ENCODE measurements at regions not wholly inside any gene's neighbourhood (a gene's known extent, or its start where the extent isn't known, plus 50 kb on each side); places are given as distances from the start of the nearest gene placed in this dataset.

GRCh38 chr11:128061281-128061871 lies 526.0 kb downstream of the ETS1 start:
- Histone ChIP-seq H3K27me3 (ENCODE audit: insufficient read depth, insufficient read length) (no peaks in the 10 kb centered on the region), H3K4me3 (ENCODE audit: insufficient read length, low read depth) (no peak overlapping the region), H3K36me3 (ENCODE audit: insufficient read depth, insufficient read length, low read length) (no peaks in the 10 kb centered on the region), H3K9ac (ENCODE audit: insufficient read length, low read depth) (no peak overlapping the region), H3K4me1 (ENCODE audit: insufficient read depth, insufficient read length) (no peaks in the 10 kb centered on the region), H3K9me3 (ENCODE audit: insufficient read depth, low read length) (no peaks in the 10 kb centered on the region)
- TF ChIP-seq YY1 (IDR thresholded peaks at IDR 0.05; ENCODE audit: insufficient read depth, insufficient read length) (no peak), SUZ12 (IDR thresholded peaks at IDR 0.05; ENCODE audit: extremely low read depth, insufficient read depth, insufficient read length) (no peak), ZNF274 (IDR thresholded peaks at IDR 0.05; ENCODE audit: low read depth, low read length) (no peak)
- DNase-seq (ENCODE audit: low read depth, low spot score), result no peak

GRCh38 chr11:128058580-128059208 lies 528.7 kb downstream of the ETS1 start:
- no peaks in the 10 kb centered on the region for H3K4me1 ChIP-seq (ENCODE audit: insufficient read depth, insufficient read length)
- DNase-seq (ENCODE audit: low read depth, low spot score), result no peak

GRCh38 chr11:128057786-128058395 lies 529.5 kb downstream of the ETS1 start:
- Histone ChIP-seq H3K36me3 (ENCODE audit: insufficient read depth, insufficient read length, low read length) (no peaks in the 10 kb centered on the region), H3K27me3 (ENCODE audit: insufficient read depth, insufficient read length) (no peaks in the 10 kb centered on the region), H3K9ac (ENCODE audit: insufficient read length, low read depth) (no peak overlapping the region), H3K4me1 (ENCODE audit: insufficient read depth, insufficient read length) (no peaks in the 10 kb centered on the region), H3K4me3 (ENCODE audit: insufficient read length, low read depth) (no peak overlapping the region), H3K9me3 (ENCODE audit: insufficient read depth, low read length) (no peaks in the 10 kb centered on the region)
- no peak for TF ChIP-seq YY1 (IDR thresholded peaks at IDR 0.05; ENCODE audit: insufficient read depth, insufficient read length)
- no peak for TF ChIP-seq SUZ12 (IDR thresholded peaks at IDR 0.05; ENCODE audit: extremely low read depth, insufficient read depth, insufficient read length)
- TF ChIP-seq ZNF274 (IDR thresholded peaks at IDR 0.05; ENCODE audit: low read depth, low read length), result no peak
- no peak for DNase-seq (ENCODE audit: low read depth, low spot score)

More at GRCh38 chr11:128058580-128059208, 528.7 kb downstream of the ETS1 start:
- no peaks in the 10 kb centered on the region for H3K9me3 ChIP-seq (ENCODE audit: insufficient read depth, low read length)
- no peaks in the 10 kb centered on the region for H3K36me3 ChIP-seq (ENCODE audit: insufficient read depth, insufficient read length, low read length)
- TF ChIP-seq SUZ12 (IDR thresholded peaks at IDR 0.05; ENCODE audit: extremely low read depth, insufficient read depth, insufficient read length) (no peak), YY1 (IDR thresholded peaks at IDR 0.05; ENCODE audit: insufficient read depth, insufficient read length) (no peak), ZNF274 (IDR thresholded peaks at IDR 0.05; ENCODE audit: low read depth, low read length) (no peak)
- H3K27me3 ChIP-seq (ENCODE audit: insufficient read depth, insufficient read length), result no peaks in the 10 kb centered on the region
- no peak overlapping the region for H3K4me3 ChIP-seq (ENCODE audit: insufficient read length, low read depth)
- H3K9ac ChIP-seq (ENCODE audit: insufficient read length, low read depth), result no peak overlapping the region

GRCh38 chr11:128055576-128056217 lies 531.7 kb downstream of the ETS1 start:
- no peak for DNase-seq (ENCODE audit: low read depth, low spot score)
- Histone ChIP-seq H3K9me3 (ENCODE audit: insufficient read depth, low read length) (no peaks in the 10 kb centered on the region), H3K4me1 (ENCODE audit: insufficient read depth, insufficient read length) (no peaks in the 10 kb centered on the region), H3K4me3 (ENCODE audit: insufficient read length, low read depth) (no peak overlapping the region), H3K36me3 (ENCODE audit: insufficient read depth, insufficient read length, low read length) (no peaks in the 10 kb centered on the region), H3K9ac (ENCODE audit: insufficient read length, low read depth) (no peak overlapping the region), H3K27me3 (ENCODE audit: insufficient read depth, insufficient read length) (no peaks in the 10 kb centered on the region)
- TF ChIP-seq ZNF274 (IDR thresholded peaks at IDR 0.05; ENCODE audit: low read depth, low read length) (no peak), SUZ12 (IDR thresholded peaks at IDR 0.05; ENCODE audit: extremely low read depth, insufficient read depth, insufficient read length) (no peak), YY1 (IDR thresholded peaks at IDR 0.05; ENCODE audit: insufficient read depth, insufficient read length) (no peak)

GRCh38 chr11:128053981-128054931 lies 533.1 kb downstream of the ETS1 start:
- no peaks in the 10 kb centered on the region for H3K9me3 ChIP-seq (ENCODE audit: insufficient read depth, low read length)
- H3K9ac ChIP-seq (ENCODE audit: insufficient read length, low read depth), result no peak overlapping the region
- no peak for TF ChIP-seq SUZ12 (IDR thresholded peaks at IDR 0.05; ENCODE audit: extremely low read depth, insufficient read depth, insufficient read length)
- DNase-seq (ENCODE audit: low read depth, low spot score), result no peak
- no peaks in the 10 kb centered on the region for H3K27me3 ChIP-seq (ENCODE audit: insufficient read depth, insufficient read length)
- H3K36me3 ChIP-seq (ENCODE audit: insufficient read depth, insufficient read length, low read length), result no peaks in the 10 kb centered on the region
- no peak overlapping the region for H3K4me3 ChIP-seq (ENCODE audit: insufficient read length, low read depth)
- no peaks in the 10 kb centered on the region for H3K4me1 ChIP-seq (ENCODE audit: insufficient read depth, insufficient read length)

DNA sequence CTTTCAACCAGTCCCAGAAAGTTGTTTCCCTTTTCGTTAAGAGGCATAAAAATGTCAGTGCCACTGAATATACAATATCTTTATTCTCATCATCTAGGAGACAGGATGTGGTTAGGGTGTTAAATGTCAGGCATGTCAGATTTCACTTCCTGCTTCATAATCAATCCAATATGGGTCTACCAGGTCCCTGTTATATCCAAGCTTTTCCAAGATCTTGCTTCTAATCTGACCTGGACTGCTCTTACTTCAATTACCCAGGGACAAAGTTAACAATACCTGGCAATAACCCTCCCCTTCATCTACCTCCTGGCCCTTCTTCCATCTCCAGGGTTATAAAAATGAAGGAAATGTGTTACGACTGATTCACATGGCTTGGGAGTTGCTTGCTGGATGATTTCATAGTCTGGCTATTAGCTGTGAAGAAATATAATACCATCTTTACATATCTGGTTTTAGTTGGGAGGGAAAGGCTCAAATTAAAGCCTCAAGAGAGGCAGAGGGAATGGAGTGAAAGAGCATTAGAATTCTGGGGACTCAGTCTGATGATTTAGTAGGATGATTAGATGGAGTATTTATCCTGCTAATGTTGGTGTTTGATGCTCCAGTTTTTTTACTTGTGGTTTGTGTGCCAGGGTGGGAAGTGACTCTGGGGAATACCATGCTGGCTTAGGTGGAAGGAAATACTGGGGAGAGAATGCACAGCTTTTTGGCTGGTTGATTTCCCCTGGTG lies 534.3 kb downstream of the ETS1 start:
- H3K36me3 ChIP-seq (ENCODE audit: insufficient read depth, insufficient read length, low read length), result no peaks in the 10 kb centered on the region
- no peaks in the 10 kb centered on the region for H3K27me3 ChIP-seq (ENCODE audit: insufficient read depth, insufficient read length)
- no peaks in the 10 kb centered on the region for H3K4me1 ChIP-seq (ENCODE audit: insufficient read depth, insufficient read length)
- no peak overlapping the region for H3K9ac ChIP-seq (ENCODE audit: insufficient read length, low read depth)
- no peak for TF ChIP-seq YY1 (IDR thresholded peaks at IDR 0.05; ENCODE audit: insufficient read depth, insufficient read length)
- TF ChIP-seq SUZ12 (IDR thresholded peaks at IDR 0.05; ENCODE audit: extremely low read depth, insufficient read depth, insufficient read length), result no peak
- TF ChIP-seq ZNF274 (IDR thresholded peaks at IDR 0.05; ENCODE audit: low read depth, low read length), result no peak
- no peaks in the 10 kb centered on the region for H3K9me3 ChIP-seq (ENCODE audit: insufficient read depth, low read length)
- H3K4me3 ChIP-seq (ENCODE audit: insufficient read length, low read depth), result no peak overlapping the region
- DNase-seq (ENCODE audit: low read depth, low spot score), result no peak
